GM18861 (cell line): ENCODE measurements at regions not wholly inside any gene's neighbourhood (a gene's known extent, or its start where the extent isn't known, plus 50 kb on each side); places are given as distances from the start of the nearest gene placed in this dataset.
"Not testable (repeated sequence)": the region's sequence is repeated elsewhere in the genome, so short reads cannot be mapped to it uniquely, and the experiment has no call there.

Experiments
- ATAC-seq: cut with Tn5 transposase; IDR thresholded peaks from one replicate; pipeline ENCODE4 v1.9.1; 2021; ENCODE audit not compliant: unreplicated experiment

- ATAC-seq: no peak
Measured at GRCh38 chr6:147441751-147442150, 66.7 kb upstream of the SAMD5 start.

- peak; percentile 51 for ATAC-seq
Measured at GRCh38 chr6:147447835-147448611, 60.5 kb upstream of the SAMD5 start.

GRCh38 chr6:147448775-147449174 is 59.7 kb upstream of the SAMD5 start:
- no peak for ATAC-seq

- ATAC-seq: no peak
Measured at GRCh38 chr6:147449405-147450161, 58.9 kb upstream of the SAMD5 start.

- no peak for ATAC-seq
Measured at GRCh38 chr6:147453361-147453760, 55.1 kb upstream of the SAMD5 start.

GRCh38 chr6:147454862-147455261 is 53.6 kb upstream of the SAMD5 start:
- not testable (repeated sequence) for ATAC-seq
